Sigmoid colon (tissue), 6 donors: ENCODE measurements at regions not wholly inside any gene's neighbourhood (a gene's known extent, or its start where the extent isn't known, plus 50 kb on each side); places are given as distances from the start of the nearest gene placed in this dataset.

Source experiments
- DNase-seq: peaks from one replicate; pipeline ENCODE4 v3.0.0-alpha.2; 2019
- H3K27ac ChIP-seq, 4 donors: fragments of 200-600 bp; sonication (generic); one replicate each; pipeline ENCODE4 v1.5.1; 2016 to 2019; ENCODE audit warnings: mild to moderate bottlenecking in 1 of 4
- H3K27me3 ChIP-seq, 3 donors: fragments of 200-600 bp; sonication (generic); one replicate each; pipeline ENCODE4 v1.5.1; 2019; ENCODE audit warnings: mild to moderate bottlenecking in 1 of 3
- H3K36me3 ChIP-seq, 4 donors: fragments of 200-600 bp; sonication (generic); one replicate each; pipeline ENCODE4 v1.5.1; 2016 to 2019
- H3K4me1 ChIP-seq, 4 donors: fragments of 200-600 bp; sonication (generic); one replicate each; pipeline ENCODE4 v1.5.1; 2017 to 2019
- H3K4me3 ChIP-seq, 4 donors: fragments of 200-600 bp; sonication (generic); one replicate each; pipeline ENCODE4 v1.5.1; 2017 to 2019; ENCODE audit warnings: mild to moderate bottlenecking in 2 of 4, moderate library complexity in 1 of 4
- H3K9me3 ChIP-seq, 4 donors: fragments of 200-600 bp in 3 of 4; sonication (generic) in 3 of 4; one replicate each; pipeline versions ENCODE4 v1.5.1 to v1.6.1; 2013 to 2019
- EP300 ChIP-seq, 4 donors: sonication (generic); formaldehyde crosslinking; IDR thresholded peaks; one replicate each; pipeline ENCODE4 v1.6.1; 2017; ENCODE audit warnings: antibody characterized with exemption in 4 of 4
- POLR2A ChIP-seq, 2 donors: fragments of 450-650 bp; IDR thresholded peaks; one replicate each; pipeline ENCODE4 v1.6.1; 2016; ENCODE audit warnings: antibody characterized with exemption in 2 of 2, mild to moderate bottlenecking in 2 of 2, moderate library complexity in 2 of 2
- POLR2AphosphoS5 ChIP-seq, 4 donors: sonication (generic); formaldehyde crosslinking; IDR thresholded peaks; one replicate each; pipeline ENCODE4 v1.6.1; 2017; ENCODE audit warnings: antibody characterized with exemption in 4 of 4
- WGBS, 2 donors: extraction: QIAGEN DNeasy Blood & Tissue Kit; methylation state at CpG; one replicate each; pipeline ENCODE4 v1.1.7; 2013; 5-methylcytosine and 5-hydroxymethylcytosine counted together
- intact Hi-C: fragments of 100-400 bp; cut with DNase I; formaldehyde crosslinking; loops from one replicate; pipeline ENCODE4 v1.15.1; 2023
- TF ChIP-seq, protein P1 (sequence below), 4 experiments: fragments of 450-650 bp in 3 of 4; fragments of 200-600 bp in 1 of 4; IDR thresholded peaks; one replicate each; pipeline ENCODE4 v1.5.1; 2016 to 2019; ENCODE audit warnings: antibody characterized with exemption in 4 of 4, mild to moderate bottlenecking in 3 of 4, moderate library complexity in 2 of 4
- donor health status: healthy with polysubstance abuse.
- donor health status: healthy.

DNA sequence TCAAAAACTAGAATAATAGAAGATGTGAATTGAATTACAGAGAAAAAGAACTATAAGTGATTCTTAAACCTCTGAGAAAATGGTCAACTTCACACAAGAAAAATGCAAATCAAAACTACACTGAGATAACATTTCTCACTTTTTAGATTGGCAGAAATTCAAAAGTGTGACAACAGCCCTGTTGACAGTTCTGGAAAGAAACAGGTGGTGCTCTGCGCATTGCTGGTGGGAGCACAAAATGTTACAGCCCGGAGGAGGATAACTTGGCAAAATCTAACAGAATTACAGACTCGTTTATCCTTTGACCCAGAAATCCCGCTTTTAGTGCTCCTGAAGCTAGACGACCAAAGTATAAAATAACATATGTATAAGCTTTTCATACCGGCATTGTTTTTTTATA, 222.5 kb upstream of the CNTN1 start:
- H3K4me3 ChIP-seq, result no peak overlapping the region
- no peak overlapping the region for H3K27ac ChIP-seq
- H3K36me3 ChIP-seq, result no peaks in the 10 kb centered on the region
- TF ChIP-seq, protein P1, sequence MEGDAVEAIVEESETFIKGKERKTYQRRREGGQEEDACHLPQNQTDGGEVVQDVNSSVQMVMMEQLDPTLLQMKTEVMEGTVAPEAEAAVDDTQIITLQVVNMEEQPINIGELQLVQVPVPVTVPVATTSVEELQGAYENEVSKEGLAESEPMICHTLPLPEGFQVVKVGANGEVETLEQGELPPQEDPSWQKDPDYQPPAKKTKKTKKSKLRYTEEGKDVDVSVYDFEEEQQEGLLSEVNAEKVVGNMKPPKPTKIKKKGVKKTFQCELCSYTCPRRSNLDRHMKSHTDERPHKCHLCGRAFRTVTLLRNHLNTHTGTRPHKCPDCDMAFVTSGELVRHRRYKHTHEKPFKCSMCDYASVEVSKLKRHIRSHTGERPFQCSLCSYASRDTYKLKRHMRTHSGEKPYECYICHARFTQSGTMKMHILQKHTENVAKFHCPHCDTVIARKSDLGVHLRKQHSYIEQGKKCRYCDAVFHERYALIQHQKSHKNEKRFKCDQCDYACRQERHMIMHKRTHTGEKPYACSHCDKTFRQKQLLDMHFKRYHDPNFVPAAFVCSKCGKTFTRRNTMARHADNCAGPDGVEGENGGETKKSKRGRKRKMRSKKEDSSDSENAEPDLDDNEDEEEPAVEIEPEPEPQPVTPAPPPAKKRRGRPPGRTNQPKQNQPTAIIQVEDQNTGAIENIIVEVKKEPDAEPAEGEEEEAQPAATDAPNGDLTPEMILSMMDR (IDR thresholded peaks at IDR 0.05), result no peak
- TF ChIP-seq POLR2A (IDR thresholded peaks at IDR 0.05), result no peak
- TF ChIP-seq EP300 (IDR thresholded peaks at IDR 0.05), result no peak
- TF ChIP-seq POLR2AphosphoS5 (IDR thresholded peaks at IDR 0.05), result no peak
- no peaks in the 10 kb centered on the region for H3K27me3 ChIP-seq
- no peak for DNase-seq
- H3K9me3 ChIP-seq, result no peaks in the 10 kb centered on the region
- no peaks in the 10 kb centered on the region for H3K4me1 ChIP-seq
- 33 to 62% methylated on average over 6 of the region's 6 CpGs for WGBS, 2 donors
- intact Hi-C loops, result no loop called here

DNA sequence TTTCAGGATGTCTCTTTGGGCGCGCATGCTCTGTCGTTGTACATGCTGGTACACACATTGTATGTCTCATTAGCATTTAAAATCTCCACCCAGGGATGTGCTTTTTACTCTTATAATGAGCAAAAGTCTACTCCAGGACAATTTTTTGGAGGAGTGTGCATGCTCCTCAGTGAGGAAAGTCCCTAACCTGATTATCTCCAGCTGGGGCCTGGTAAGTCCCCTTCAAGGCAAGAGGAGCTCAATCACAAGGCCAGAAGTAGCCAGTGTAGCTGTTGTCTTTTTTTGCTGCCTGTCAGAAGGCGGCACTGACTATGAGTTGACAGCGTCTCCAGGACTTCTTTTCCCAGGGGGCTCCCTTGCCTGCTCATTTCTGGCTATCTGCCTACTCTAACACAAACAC, 218.3 kb upstream of the CNTN1 start:
- intact Hi-C loops, result no loop called here
- no peaks in the 10 kb centered on the region for H3K36me3 ChIP-seq
- no peak for DNase-seq
- WGBS, 2 donors, result 74 to 79% methylated on average over 5 of the region's 5 CpGs
- H3K4me3 ChIP-seq, result no peak overlapping the region
- no peaks in the 10 kb centered on the region for H3K4me1 ChIP-seq
- H3K9me3 ChIP-seq, result no peaks in the 10 kb centered on the region
- TF ChIP-seq, protein P1 (IDR thresholded peaks at IDR 0.05), result no peak
- TF ChIP-seq EP300 (IDR thresholded peaks at IDR 0.05), result no peak
- no peak for TF ChIP-seq POLR2A (IDR thresholded peaks at IDR 0.05)
- no peak for TF ChIP-seq POLR2AphosphoS5 (IDR thresholded peaks at IDR 0.05)
- H3K27me3 ChIP-seq, result no peaks in the 10 kb centered on the region
- no peak overlapping the region for H3K27ac ChIP-seq

DNA sequence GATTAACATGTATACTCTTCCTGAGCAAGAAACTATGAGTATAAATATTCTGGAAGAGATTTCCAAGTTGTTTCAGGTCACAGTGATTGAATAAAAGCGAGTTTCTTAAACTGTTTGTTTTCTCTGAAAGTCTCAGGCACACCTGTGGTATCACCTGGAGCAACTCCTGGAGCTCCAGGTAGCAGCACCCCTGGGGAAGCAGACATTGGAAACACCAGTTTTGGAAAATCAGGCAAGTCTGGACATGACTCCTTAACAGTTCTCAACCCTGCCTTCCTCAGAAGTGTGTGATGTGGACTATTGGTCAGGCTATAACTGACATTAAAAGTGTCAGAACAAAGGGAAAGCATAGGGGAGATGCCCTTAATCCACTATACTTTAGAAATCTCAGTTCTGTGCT, 217.6 kb upstream of the CNTN1 start:
- DNase-seq, result no peak
- 41 to 70% methylated on average over 1 of the region's 1 CpG for WGBS, 2 donors
- TF ChIP-seq, protein P1 (IDR thresholded peaks at IDR 0.05), result no peak
- TF ChIP-seq EP300 (IDR thresholded peaks at IDR 0.05), result no peak
- no peak for TF ChIP-seq POLR2A (IDR thresholded peaks at IDR 0.05)
- TF ChIP-seq POLR2AphosphoS5 (IDR thresholded peaks at IDR 0.05), result no peak
- H3K9me3 ChIP-seq, result no peaks in the 10 kb centered on the region
- no peaks in the 10 kb centered on the region for H3K36me3 ChIP-seq
- H3K4me1 ChIP-seq, result no peaks in the 10 kb centered on the region
- no peaks in the 10 kb centered on the region for H3K27me3 ChIP-seq
- H3K4me3 ChIP-seq, result no peak overlapping the region
- no peak overlapping the region for H3K27ac ChIP-seq
- intact Hi-C loops, result no loop called here

DNA sequence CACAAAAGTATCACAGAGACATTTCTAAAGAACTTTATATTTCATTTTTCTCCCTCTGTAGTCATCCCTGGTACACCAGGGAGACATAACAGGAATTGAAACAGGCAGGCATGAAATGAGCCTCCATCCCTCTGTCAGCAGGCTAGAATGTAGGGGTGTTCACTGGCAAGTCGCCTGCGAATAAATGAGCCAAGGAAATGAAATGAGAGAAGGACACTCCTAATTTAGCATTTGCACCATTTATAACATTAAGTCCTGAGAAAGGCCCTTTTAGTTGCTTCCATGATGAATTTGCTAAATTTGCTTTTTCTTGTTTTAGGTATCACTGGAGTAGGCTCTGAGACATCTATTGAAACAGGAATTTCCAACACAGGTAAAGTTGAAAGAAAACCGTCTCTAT, 192.4 kb upstream of the CNTN1 start:
- H3K4me1 ChIP-seq, result no peaks in the 10 kb centered on the region
- H3K36me3 ChIP-seq, result no peaks in the 10 kb centered on the region
- DNase-seq, result no peak
- intact Hi-C loops, result no loop called here
- H3K4me3 ChIP-seq, result no peak overlapping the region
- no peak overlapping the region for H3K27ac ChIP-seq
- H3K27me3 ChIP-seq, result no peaks in the 10 kb centered on the region
- 91 to 94% methylated on average over 3 of the region's 3 CpGs for WGBS, 2 donors
- TF ChIP-seq, protein P1 (IDR thresholded peaks at IDR 0.05), result no peak
- no peak for TF ChIP-seq POLR2A (IDR thresholded peaks at IDR 0.05)
- TF ChIP-seq EP300 (IDR thresholded peaks at IDR 0.05), result no peak
- no peak for TF ChIP-seq POLR2AphosphoS5 (IDR thresholded peaks at IDR 0.05)
- H3K9me3 ChIP-seq, result no peaks in the 10 kb centered on the region

DNA sequence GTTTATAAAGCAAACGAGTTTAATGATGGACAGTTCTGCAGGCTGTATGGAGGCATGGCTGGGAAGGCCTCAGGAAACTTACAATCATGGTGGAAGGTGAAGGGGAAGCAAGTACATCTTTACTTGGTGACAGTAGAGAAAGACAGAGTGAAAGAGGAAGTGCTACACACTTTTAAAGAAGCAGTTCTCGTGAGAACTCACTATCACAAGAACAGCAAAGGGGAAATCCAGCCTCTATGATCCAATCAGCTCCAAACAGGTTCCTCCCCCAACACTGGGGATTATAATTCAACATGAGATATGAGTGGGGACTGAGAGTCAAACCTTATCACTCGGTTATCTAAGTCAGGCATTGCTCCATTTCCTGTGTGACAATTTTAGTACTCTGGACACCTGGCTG, 189.9 kb upstream of the CNTN1 start:
- Histone ChIP-seq H3K27ac (no peak overlapping the region), H3K4me1 (no peaks in the 10 kb centered on the region), H3K36me3 (no peaks in the 10 kb centered on the region), H3K27me3 (no peaks in the 10 kb centered on the region), H3K9me3 (no peaks in the 10 kb centered on the region), H3K4me3 (no peak overlapping the region)
- TF ChIP-seq, protein P1 (IDR thresholded peaks at IDR 0.05), result no peak
- no peak for TF ChIP-seq EP300 (IDR thresholded peaks at IDR 0.05)
- TF ChIP-seq POLR2A (IDR thresholded peaks at IDR 0.05), result no peak
- no peak for TF ChIP-seq POLR2AphosphoS5 (IDR thresholded peaks at IDR 0.05)
- no peak for DNase-seq
- intact Hi-C loops, result no loop called here
- WGBS, 2 donors, result 33 to 54% methylated on average over 3 of the region's 3 CpGs
